NCI-H2227 treated with DMSO at 0.1 percent for 48 hours (cell line): ENCODE measurements at regions not wholly inside any gene's neighbourhood (a gene's known extent, or its start where the extent isn't known, plus 50 kb on each side); places are given as distances from the start of the nearest gene placed in this dataset.

Experiments used
- DNase-seq: peaks from one replicate; lab custom pipeline; 2025; lab: John Stamatoyannopoulos, UW

DNA sequence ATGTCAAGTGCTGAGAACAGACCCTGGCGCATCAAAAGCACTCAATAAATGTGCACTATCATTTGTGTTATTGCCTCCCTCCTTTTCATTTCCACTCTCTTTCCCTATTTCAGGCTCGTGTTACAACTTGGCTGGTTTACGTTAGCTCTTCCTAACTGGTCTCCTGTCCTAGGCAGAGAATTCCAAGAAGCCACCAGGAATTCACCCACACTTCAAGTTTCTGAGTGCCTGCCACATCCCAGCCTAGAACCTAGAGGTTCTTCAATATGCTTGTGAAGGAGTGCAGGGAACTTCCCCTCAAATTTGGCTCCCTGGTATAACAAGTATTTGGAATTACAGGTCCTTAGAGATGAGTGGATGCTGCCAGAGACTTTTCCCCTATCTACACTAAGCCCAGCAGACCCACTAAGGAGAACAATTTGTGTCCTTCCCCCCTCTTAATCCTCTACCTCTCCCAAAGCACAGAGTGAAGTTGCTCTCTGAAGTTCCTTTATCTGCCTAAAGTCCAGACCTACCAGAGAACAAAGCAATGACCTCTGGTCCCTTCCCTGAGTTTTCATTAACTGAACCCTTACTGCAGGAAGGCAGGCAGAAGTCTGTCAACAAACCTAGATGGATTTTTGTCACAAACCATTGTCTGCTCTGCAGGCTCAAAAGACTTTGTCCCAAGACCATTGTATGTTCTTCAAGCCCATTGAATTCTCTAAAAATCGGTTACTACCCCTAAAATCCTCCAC is 201.6 kb upstream of the JARID2 start:
- DNase-seq: no peak

DNA sequence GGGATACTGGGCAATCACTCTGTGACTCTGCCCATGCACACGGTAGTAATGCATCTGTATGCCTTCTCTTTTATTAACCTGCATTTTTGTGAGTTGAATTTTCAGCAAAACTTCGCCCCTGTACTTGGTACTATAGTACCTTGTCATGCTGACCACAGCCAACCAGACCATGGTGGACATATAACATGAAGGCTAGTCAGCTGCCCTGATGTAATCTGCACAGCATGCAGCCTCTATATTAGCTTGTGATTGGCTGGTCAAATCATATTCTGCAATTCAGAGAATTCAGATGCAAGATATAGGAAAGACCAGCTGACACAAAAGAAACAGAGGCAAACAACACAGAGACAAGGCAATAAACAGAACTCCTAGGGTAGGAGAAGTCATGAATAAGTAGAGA is 200.9 kb upstream of the JARID2 start:
- no peak for DNase-seq

DNA sequence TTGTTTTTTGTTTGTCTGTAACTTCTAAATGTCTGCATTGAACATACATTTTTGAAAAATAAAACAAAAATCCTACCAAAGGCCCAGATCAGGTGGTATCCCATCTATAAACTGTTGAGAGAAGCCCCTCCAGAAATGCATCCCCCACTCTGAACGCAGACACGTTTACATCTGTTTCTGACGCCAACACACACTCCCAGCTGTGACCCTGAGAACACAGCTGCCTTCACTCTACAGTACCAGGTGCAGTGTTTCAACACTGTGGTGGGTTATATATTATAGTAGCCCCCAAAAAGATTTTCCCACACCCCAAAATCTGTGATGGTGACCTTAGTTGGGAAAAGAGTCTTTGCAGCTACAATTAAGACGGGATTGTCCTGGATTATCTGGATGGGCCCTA is 199.1 kb upstream of the JARID2 start:
- DNase-seq: no peak

- no peak for DNase-seq
Measured at GRCh38 chr6:15048367-15048766, 197.5 kb upstream of the JARID2 start.

DNA sequence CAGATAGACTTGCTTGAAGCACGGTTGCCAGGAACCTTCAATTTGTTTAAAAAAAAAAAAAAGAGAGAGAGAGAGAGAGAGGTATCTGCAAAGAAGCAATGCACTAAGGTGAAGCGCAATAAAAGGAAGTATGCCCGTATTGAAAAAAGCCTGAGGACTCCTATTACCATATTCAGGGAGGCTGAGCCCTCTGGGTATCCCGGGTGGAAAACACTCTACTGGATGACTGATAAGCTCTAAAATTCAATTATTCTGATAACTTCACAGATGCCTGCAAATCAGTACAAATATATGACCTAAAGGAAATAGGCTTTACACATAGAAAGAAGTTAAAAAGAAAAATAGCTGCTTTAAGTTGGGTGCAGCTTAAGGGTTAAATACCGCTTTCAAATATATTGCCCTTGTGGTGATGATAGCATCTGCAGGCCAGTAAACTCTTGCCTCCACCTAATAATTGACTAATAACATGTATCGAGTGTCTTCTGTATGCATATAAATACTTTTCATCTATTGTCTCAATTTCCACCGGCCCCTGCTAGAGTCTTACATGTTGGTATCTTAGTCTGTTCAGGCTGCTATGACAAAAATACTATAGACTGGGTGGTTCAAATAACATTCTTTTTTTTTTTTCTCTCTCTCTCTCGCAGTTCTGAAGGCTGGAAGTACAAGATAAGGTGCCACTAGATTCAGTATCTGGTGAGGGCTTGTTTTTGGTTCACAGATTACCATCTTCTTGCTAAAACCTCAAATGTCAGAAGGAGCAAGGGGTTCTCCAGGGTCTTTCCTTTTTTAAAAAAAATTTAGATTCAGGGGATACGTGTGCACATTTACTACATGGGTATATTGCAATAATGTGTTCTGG is 187.4 kb upstream of the JARID2 start:
- no peak for DNase-seq

DNA sequence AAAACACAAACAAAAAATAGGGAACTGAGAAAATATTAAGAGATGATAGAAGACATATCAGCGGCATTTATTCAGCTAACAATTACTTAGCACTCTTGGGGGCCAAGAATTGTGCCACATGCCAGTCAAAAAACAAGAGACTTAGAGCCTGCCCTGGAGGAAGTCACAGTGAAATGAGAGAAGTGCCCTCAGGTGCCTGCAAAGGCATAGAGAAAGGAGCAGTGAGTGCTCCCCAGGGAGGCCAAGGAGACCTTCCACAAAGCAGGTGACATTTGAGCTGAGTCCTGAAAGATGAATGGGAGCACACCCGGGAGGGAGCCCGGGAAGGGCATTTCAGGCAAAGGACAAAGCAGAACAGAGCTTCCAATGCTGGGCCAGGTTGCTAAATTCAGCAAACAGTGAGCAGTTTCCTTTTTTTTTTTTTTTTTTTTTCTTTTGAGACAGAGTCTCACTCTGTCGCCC is 184.7 kb upstream of the JARID2 start:
- DNase-seq: no peak

GRCh38 chr6:15061908-15062515 is 183.9 kb upstream of the JARID2 start:
- DNase-seq: no peak

GRCh38 chr6:15062516-15063252 is 183.2 kb upstream of the JARID2 start:
- no peak for DNase-seq

DNA sequence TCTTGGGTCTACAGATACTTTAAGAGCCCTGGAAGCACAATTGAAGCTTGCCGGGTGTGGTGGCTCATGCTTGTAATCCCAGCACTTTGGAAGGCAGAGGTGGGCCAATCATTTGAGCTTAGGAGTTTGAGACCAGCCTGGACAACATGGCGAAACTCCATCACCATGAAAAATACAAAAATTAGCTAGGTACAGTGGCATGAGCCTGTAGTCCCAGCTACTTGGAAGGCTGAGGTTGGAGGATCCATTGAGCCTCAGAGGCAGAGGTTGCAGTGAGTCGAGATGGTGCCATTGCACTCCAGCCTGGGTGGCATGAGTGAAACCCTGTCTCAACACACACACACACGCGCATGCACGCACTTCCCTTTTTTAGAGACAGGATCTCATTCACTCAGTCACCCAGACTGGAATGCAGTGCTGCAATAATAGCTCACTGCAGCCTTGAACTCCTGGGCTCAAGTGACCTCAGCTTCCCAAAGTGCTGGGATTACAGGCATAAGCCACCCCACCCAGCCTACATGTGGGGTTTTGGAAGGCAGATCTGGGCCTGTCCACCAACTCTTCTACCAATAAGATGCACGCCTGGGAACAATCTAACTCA is 182.5 kb upstream of the JARID2 start:
- DNase-seq: no peak

- DNase-seq: no peak
Measured at GRCh38 chr6:15065261-15065989, 180.4 kb upstream of the JARID2 start.

DNA sequence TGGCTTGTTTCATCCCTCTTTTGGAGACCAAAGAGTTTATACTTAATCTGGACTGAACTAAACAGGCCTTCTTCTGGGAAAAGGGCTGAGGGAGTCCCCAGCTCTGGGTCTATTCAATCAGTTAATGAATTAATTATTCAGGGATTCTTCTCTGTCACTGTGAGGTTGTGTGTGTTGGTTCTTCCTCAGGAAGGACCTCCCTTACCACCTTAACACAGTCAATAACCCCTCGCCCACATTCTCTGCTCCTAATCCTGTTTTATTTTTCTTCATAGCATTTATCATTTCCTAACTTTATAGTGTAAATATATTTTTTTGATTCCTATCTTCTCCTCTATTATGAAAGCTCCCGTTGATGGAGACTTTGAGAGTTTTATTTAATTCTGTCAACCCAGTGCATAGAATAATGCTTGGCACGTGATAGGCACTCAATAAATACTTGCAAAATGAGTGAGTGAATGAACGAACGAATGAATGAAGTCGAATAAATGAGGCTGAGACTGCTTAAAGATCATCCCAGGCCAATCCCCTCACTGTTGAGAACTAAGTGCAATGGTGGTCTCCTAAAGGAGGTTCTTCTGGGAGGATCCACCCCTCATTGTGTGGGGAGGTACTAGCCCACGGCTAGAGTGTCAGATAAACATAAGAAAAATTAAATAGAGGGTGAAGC is 179.6 kb upstream of the JARID2 start:
- DNase-seq: no peak

GRCh38 chr6:15073344-15073789 is 172.5 kb upstream of the JARID2 start:
- no peak for DNase-seq

GRCh38 chr6:15073883-15074465 is 171.9 kb upstream of the JARID2 start:
- DNase-seq: no peak

GRCh38 chr6:15074806-15075205 is 171.1 kb upstream of the JARID2 start:
- no peak for DNase-seq

GRCh38 chr6:15076565-15076964 is 169.3 kb upstream of the JARID2 start:
- no peak for DNase-seq

DNA sequence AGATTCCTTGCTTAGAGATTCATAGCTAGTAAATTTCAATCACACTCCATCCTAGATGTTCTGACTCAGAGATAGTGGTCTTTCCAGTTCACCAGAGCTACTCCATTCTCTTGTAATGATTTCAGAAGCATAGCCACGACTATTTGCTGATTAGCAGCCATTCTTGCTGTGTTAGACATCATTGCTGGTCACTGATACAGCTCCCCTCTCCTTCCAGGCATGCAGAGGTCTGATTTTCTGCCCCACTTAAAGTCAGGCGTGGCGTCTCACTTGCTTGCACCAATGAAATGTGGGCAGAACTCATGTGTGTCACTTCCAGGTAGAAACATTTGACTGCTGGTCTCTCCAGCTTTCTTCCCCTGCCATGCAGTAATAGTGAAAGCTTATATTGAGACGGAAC is 168.9 kb upstream of the JARID2 start:
- no peak for DNase-seq

GRCh38 chr6:15077961-15078360 is 167.9 kb upstream of the JARID2 start:
- DNase-seq: no peak

GRCh38 chr6:15079288-15079817 is 166.5 kb upstream of the JARID2 start:
- DNase-seq: no peak

GRCh38 chr6:15080895-15081294 is 165.0 kb upstream of the JARID2 start:
- no peak for DNase-seq

GRCh38 chr6:15081447-15081846 is 164.4 kb upstream of the JARID2 start:
- DNase-seq: no peak
